ENCODE measurements at regions not wholly inside any gene's neighbourhood (a gene's known extent, or its start where the extent isn't known, plus 50 kb on each side); places are given as distances from the start of the nearest gene placed in this dataset.

DNA sequence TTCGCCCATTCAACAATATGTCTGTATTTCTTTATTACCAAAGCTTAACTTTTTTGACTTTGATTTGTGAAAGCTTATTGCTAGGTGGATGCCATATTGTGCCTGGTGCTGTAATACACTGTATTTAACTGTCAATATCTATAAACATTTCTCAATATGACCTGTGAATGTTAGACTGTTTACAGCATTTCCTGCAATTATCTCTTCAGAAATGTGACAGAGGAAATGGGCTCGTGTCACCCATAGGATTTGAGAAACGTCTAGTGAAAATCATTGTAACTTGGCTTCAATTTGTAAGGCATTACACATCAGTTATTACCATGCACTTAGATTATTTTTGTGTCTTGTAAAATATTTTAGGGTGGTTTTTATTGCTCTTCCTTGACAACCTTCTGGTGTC is 237.8 kb upstream of the ADGRL2 start:
- TF ChIP-seq POLR2A (IDR thresholded peaks at IDR 0.05): no peak
- no peak for TF ChIP-seq CTCF (IDR thresholded peaks at IDR 0.05 in 4 of 5, conservative IDR thresholded peaks at IDR 0.05 in 1 of 5)
